Spleen (tissue), 11 donors: ENCODE measurements at regions not wholly inside any gene's neighbourhood (a gene's known extent, or its start where the extent isn't known, plus 50 kb on each side); places are given as distances from the start of the nearest gene placed in this dataset.

ENCODE experiments used
- DNase-seq: peaks from one replicate; pipeline ENCODE4 v3.0.0-alpha.2; 2020
- H3K27ac ChIP-seq, 8 donors: fragments of 200-600 bp; sonication (generic) in 7 of 8; 1 replicate in 4 of 8; 2 replicates in 4 of 8; pipeline versions ENCODE4 v1.5.0 to v1.8.0; 2016 to 2021; ENCODE audit warnings: inconsistent platforms in 4 of 8, mild to moderate bottlenecking in 4 of 8, moderate library complexity in 1 of 8
- H3K27me3 ChIP-seq, 7 donors: fragments of 200-600 bp; sonication (generic) in 6 of 7; replicated peaks in 1 of 7; 1 replicate in 4 of 7; 2 replicates in 3 of 7; pipeline versions ENCODE4 v1.5.0 to v1.8.0; 2016 to 2021; ENCODE audit warnings: inconsistent platforms in 3 of 7, mild to moderate bottlenecking in 1 of 7
- H3K36me3 ChIP-seq, 6 donors: fragments of 200-600 bp; sonication (generic) in 5 of 6; 1 replicate in 4 of 6; 2 replicates in 2 of 6; pipeline versions ENCODE4 v1.5.0 to v1.8.0; 2016 to 2021; ENCODE audit warnings: inconsistent platforms in 2 of 6
- H3K4me1 ChIP-seq, 6 donors: fragments of 200-600 bp; sonication (generic) in 5 of 6; 1 replicate in 3 of 6; 2 replicates in 3 of 6; pipeline versions ENCODE4 v1.5.0 to v1.8.0; 2016 to 2021; ENCODE audit warnings: inconsistent platforms in 3 of 6
- H3K4me3 ChIP-seq, 8 donors: fragments of 200-600 bp; sonication (generic) in 7 of 8; 1 replicate in 4 of 8; 2 replicates in 4 of 8; pipeline versions ENCODE4 v1.5.0 to v1.8.0; 2016 to 2021; ENCODE audit warnings: inconsistent platforms in 4 of 8, mild to moderate bottlenecking in 4 of 8, moderate library complexity in 2 of 8
- H3K9me3 ChIP-seq, 8 donors: fragments of 200-600 bp; sonication (generic) in 7 of 8; 1 replicate in 4 of 8; 2 replicates in 4 of 8; pipeline versions ENCODE4 v1.5.0 to v1.8.0; 2016 to 2021; ENCODE audit warnings: inconsistent platforms in 4 of 8
- POLR2A ChIP-seq, 3 donors: fragments of 450-650 bp; IDR thresholded peaks; one replicate each; pipeline ENCODE4 v1.5.1; 2017; ENCODE audit warnings: antibody characterized with exemption in 3 of 3, mild to moderate bottlenecking in 1 of 3
- POLR2AphosphoS5 ChIP-seq, 3 donors: sonication (generic); formaldehyde crosslinking; IDR thresholded peaks; one replicate each; pipeline ENCODE4 v1.5.1; 2017; ENCODE audit warnings: antibody characterized with exemption in 3 of 3
- WGBS, 5 donors: extraction: QIAGEN DNeasy Blood & Tissue Kit in 3 of 5; methylation state at CpG; one replicate each; pipeline versions ENCODE4 v1.1.5 to v1.1.7; 2013 to 2018; 5-methylcytosine and 5-hydroxymethylcytosine counted together
- intact Hi-C: fragments of 100-400 bp; cut with DNase I; formaldehyde crosslinking; loops from one replicate; pipeline ENCODE4 v1.15.0; 2023; ENCODE audit warnings: low total_unique reads
- TF ChIP-seq, protein P1 (sequence below), 11 experiments: fragments of 200-600 bp in 7 of 11; fragments of 450-650 bp in 4 of 11; sonication (generic) in 4 of 11; IDR thresholded peaks in 8 of 11; conservative IDR thresholded peaks in 3 of 11; 1 replicate in 7 of 11; 2 replicates in 4 of 11; pipeline versions ENCODE4 v1.4.0 to v1.8.0; 2016 to 2021; ENCODE audit warnings: antibody characterized with exemption in 11 of 11, inconsistent platforms in 4 of 11, mild to moderate bottlenecking in 1 of 11
- donor health status: healthy with polysubstance abuse.
- donor health status: DM: no; HTN: no; CAD: no; lungs with moderate emphysema.
- donor health status: DM: no; HTN: no; CAD: no.
- donor health status: Bipolar disorder and iron deficiency.
- donor health status: healthy.
- donor health status: DM: no; HTN: no; CAD: no.
- donor health status: DM: yes; HTN: yes; CAD: no.

DNA sequence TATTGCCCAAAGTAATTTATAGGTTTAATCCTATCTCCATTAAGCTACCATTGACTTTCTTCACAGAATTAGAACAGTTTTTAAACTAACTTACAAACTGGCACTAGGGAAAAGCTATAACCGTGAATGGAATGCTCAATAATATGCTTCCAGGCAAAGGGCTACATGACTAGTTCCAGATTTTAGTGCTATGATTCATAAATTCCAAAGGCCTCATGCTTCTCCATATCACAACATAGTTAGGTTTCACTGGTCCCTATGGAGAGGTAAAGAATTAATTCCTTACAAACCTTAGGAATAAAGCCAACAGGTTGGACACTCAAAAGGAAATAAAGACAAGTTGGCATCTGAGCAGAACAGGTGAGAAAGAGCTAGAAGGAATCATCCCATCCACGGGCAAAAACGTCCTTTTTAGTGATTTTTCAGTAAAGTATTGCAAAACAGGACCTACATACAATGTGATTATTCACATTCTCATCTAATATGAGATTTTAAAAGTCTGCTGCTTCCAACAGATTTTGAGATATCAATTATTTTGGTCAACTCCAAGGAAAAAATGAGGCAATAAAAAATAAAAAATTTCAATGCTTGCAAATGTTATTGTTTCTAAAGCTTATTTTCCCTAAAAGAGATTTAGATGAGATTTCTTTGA lies 97.0 kb upstream of the TARS1 start:
- 67 to 80% (median 73%) methylated on average over 3 of the region's 3 CpGs for WGBS, 5 donors
- no peak overlapping the region for H3K27ac ChIP-seq

DNA sequence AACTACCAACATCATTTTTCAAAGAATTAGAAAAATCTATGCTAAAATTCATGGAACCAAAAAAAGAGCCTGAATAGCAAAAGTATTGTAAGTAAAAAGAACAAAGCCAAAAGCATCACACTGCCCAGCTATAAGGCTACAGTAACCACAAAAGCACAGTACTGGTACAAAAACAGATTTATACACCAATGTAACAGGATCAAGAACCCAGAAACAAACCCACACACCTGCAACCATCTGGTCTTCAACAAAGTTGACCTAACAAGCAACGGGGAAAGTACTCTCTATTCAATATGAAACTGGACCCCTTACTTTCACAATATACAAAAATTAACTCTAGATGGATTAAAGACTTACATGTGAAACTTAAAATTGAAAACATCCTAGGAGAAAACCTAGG lies 94.2 kb upstream of the TARS1 start:
- TF ChIP-seq, protein P1, sequence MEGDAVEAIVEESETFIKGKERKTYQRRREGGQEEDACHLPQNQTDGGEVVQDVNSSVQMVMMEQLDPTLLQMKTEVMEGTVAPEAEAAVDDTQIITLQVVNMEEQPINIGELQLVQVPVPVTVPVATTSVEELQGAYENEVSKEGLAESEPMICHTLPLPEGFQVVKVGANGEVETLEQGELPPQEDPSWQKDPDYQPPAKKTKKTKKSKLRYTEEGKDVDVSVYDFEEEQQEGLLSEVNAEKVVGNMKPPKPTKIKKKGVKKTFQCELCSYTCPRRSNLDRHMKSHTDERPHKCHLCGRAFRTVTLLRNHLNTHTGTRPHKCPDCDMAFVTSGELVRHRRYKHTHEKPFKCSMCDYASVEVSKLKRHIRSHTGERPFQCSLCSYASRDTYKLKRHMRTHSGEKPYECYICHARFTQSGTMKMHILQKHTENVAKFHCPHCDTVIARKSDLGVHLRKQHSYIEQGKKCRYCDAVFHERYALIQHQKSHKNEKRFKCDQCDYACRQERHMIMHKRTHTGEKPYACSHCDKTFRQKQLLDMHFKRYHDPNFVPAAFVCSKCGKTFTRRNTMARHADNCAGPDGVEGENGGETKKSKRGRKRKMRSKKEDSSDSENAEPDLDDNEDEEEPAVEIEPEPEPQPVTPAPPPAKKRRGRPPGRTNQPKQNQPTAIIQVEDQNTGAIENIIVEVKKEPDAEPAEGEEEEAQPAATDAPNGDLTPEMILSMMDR (IDR thresholded peaks at IDR 0.05 in 8 of 11, conservative IDR thresholded peaks at IDR 0.05 in 3 of 11), result no peak
- TF ChIP-seq POLR2A (IDR thresholded peaks at IDR 0.05) (no peak), POLR2AphosphoS5 (IDR thresholded peaks at IDR 0.05) (no peak)
- H3K27me3 ChIP-seq, result no peaks in the 10 kb centered on the region

More for the DNA sequence above, 97.0 kb upstream of the TARS1 start:
- H3K4me3 ChIP-seq, result no peak overlapping the region
- no peaks in the 10 kb centered on the region for H3K27me3 ChIP-seq
- no peak for DNase-seq
- no peaks in the 10 kb centered on the region for H3K36me3 ChIP-seq
- peaks cover 0 to 5% (median 0%) of the 10 kb centered on the region in 8 donors for H3K9me3 ChIP-seq
- no peaks in the 10 kb centered on the region for H3K4me1 ChIP-seq
- no peak for TF ChIP-seq POLR2A (IDR thresholded peaks at IDR 0.05)
- no peak for TF ChIP-seq POLR2AphosphoS5 (IDR thresholded peaks at IDR 0.05)
- TF ChIP-seq, protein P1 (IDR thresholded peaks at IDR 0.05 in 8 of 11, conservative IDR thresholded peaks at IDR 0.05 in 3 of 11), result no peak
- intact Hi-C loops, result no loop called here

DNA sequence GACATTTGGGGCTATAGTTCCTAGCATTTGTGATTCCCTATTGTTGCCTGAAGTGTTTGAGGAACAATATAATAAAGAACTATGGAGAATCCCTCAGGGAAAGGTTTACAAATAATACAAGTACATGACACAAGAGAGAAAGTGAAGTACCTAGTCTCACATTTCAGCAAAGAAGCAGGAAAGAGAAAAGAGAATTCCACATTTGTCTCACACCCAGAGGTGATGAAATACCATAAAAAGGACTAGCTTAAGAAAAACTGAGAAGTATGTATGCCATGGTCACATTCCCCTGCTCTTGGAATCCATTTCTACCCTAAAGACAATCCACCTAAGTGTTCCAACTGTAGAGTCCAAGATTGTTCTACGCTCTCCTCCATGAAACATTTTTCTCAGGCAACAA lies 79.0 kb upstream of the TARS1 start:
- DNase-seq, result no peak
- Histone ChIP-seq H3K27ac (no peak overlapping the region), H3K4me1 (peaks cover 0 to 29% (median 26%) of the 10 kb centered on the region in 6 donors), H3K9me3 (peaks cover 0 to 20% (median 8%) of the 10 kb centered on the region in 8 donors), H3K36me3 (no peaks in the 10 kb centered on the region), H3K4me3 (no peak overlapping the region), H3K27me3 (peaks cover 0 to 12% (median 0%) of the 10 kb centered on the region in 7 donors)
- no peak for TF ChIP-seq POLR2AphosphoS5 (IDR thresholded peaks at IDR 0.05)
- TF ChIP-seq, protein P1 (IDR thresholded peaks at IDR 0.05 in 8 of 11, conservative IDR thresholded peaks at IDR 0.05 in 3 of 11), result no peak
- no peak for TF ChIP-seq POLR2A (IDR thresholded peaks at IDR 0.05)
- WGBS, 5 donors, result 91 to 98% (median 96%) methylated on average over 1 of the region's 1 CpG
- intact Hi-C loops, result no loop called here

More for the DNA sequence above, 94.2 kb upstream of the TARS1 start:
- intact Hi-C loops, result no loop called here
- no peaks in the 10 kb centered on the region for H3K4me1 ChIP-seq
- no peak overlapping the region for H3K27ac ChIP-seq
- H3K4me3 ChIP-seq, result no peak overlapping the region
- 71 to 87% (median 79%) methylated on average over 1 of the region's 1 CpG for WGBS, 5 donors
- no peak for DNase-seq
- H3K36me3 ChIP-seq, result no peaks in the 10 kb centered on the region
- peaks cover 0 to 8% (median 0%) of the 10 kb centered on the region in 8 donors for H3K9me3 ChIP-seq

DNA sequence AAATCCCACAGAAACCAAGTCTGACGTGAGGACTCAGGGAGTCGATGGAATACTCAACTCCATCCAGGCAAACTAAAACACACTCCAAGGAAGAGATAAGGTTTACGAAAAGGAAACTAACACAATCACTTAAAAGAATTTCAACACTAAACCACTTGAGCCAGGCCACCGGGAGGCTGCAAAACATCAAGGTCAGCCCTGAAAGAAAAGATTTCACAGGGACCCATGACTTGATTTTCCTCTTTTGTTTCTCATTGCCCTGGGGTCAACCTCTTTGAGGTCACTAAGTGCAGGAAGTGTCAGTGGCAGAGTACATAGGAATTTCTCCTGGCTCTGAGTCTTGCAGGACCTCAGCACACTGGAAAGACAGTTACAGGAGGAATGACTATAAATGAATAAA lies 77.8 kb upstream of the TARS1 start:
- intact Hi-C loops, result no loop called here
- WGBS, 5 donors, result 27 to 61% (median 40%) methylated on average over 4 of the region's 4 CpGs
- Histone ChIP-seq H3K4me1 (peaks cover 0 to 29% (median 26%) of the 10 kb centered on the region in 6 donors), H3K4me3 (no peak overlapping the region), H3K27ac (peak overlapping the region in 6 of 8 donors; percentile 11 to 58 (median 42)), H3K9me3 (peaks cover 0 to 20% (median 8%) of the 10 kb centered on the region in 8 donors), H3K27me3 (peaks cover 0 to 8% (median 0%) of the 10 kb centered on the region in 7 donors), H3K36me3 (no peaks in the 10 kb centered on the region)
- TF ChIP-seq, protein P1 (IDR thresholded peaks at IDR 0.05 in 8 of 11, conservative IDR thresholded peaks at IDR 0.05 in 3 of 11), result no peak
- peak in 1 of 3 donors; percentile 47 for TF ChIP-seq POLR2AphosphoS5 (IDR thresholded peaks at IDR 0.05)
- no peak for DNase-seq
